Aorta (tissue), 5 donors: ENCODE measurements at regions not wholly inside any gene's neighbourhood (a gene's known extent, or its start where the extent isn't known, plus 50 kb on each side); places are given as distances from the start of the nearest gene placed in this dataset.

Experiments
- ATAC-seq: fragments of 200-7000 bp; cut with Tn5 transposase; one replicate; pipeline ENCODE4 v1.9.1; 2022; ENCODE audit warnings: moderate library complexity; ENCODE audit not compliant: low FRiP score
- DNase-seq, 2 donors: peaks; one replicate each; pipeline ENCODE4 v3.0.0-alpha.2; 2020
- H3K27ac ChIP-seq, 2 donors: one replicate each; pipeline ENCODE4 v1.5.1; 2013; ENCODE audit warnings: low read length in 2 of 2, mild to moderate bottlenecking in 2 of 2, moderate library complexity in 2 of 2, control low read depth in 1 of 2, inconsistent platforms in 1 of 2, low read depth in 1 of 2
- H3K27me3 ChIP-seq, 2 donors: one replicate each; pipeline ENCODE4 v1.6.1; 2013; ENCODE audit warnings: control low read depth in 1 of 2, low read length in 1 of 2, mild to moderate bottlenecking in 1 of 2, moderate library complexity in 1 of 2; ENCODE audit not compliant: insufficient read depth in 2 of 2, control insufficient read depth in 1 of 2
- H3K36me3 ChIP-seq, 2 donors: one replicate each; pipeline ENCODE4 v1.6.1; 2013; ENCODE audit warnings: control low read depth in 1 of 2, low read length in 1 of 2, mild to moderate bottlenecking in 1 of 2; ENCODE audit not compliant: insufficient read depth in 2 of 2, control insufficient read depth in 1 of 2
- H3K4me1 ChIP-seq, 2 donors: one replicate each; pipeline ENCODE4 v1.6.1; 2013; ENCODE audit warnings: low read length in 2 of 2, control low read depth in 1 of 2, mild to moderate bottlenecking in 1 of 2, moderate library complexity in 1 of 2; ENCODE audit not compliant: insufficient read depth in 2 of 2, control insufficient read depth in 1 of 2
- H3K4me3 ChIP-seq, 2 donors: one replicate each; pipeline ENCODE4 v1.5.1; 2013; ENCODE audit warnings: low read length in 2 of 2, control low read depth in 1 of 2, mild to moderate bottlenecking in 1 of 2
- H3K9me3 ChIP-seq: one replicate; pipeline ENCODE4 v1.6.1; 2013; ENCODE audit warnings: mild to moderate bottlenecking, low read length; ENCODE audit not compliant: control insufficient read depth
- WGBS, 2 donors: extraction: QIAGEN DNeasy Blood & Tissue Kit; methylation state at CpG; one replicate each; pipeline ENCODE4 v1.1.7; 2013; 5-methylcytosine and 5-hydroxymethylcytosine counted together
- intact Hi-C, 2 donors: fragments of 100-400 bp; cut with DNase I; formaldehyde crosslinking; loops; one replicate each; pipeline versions ENCODE4 v1.14.2 to v1.15.0; 2022
- donor health status: healthy with polysubstance abuse.
- donor health status: Bipolar disorder and iron deficiency.
- donor health status: DM: no; HTN: no; CAD: no.
- donor health status: DM: no; HTN: no; CAD: no.
- donor health status: DM: yes; HTN: yes; CAD: no.

GRCh38 chr1:98497497-98497896 lies 164.0 kb upstream of the SNX7 start:
- no peaks in the 10 kb centered on the region for H3K27me3 ChIP-seq
- H3K9me3 ChIP-seq = no peaks in the 10 kb centered on the region
- ATAC-seq = no peak
- no peaks in the 10 kb centered on the region for H3K4me1 ChIP-seq
- no peak for DNase-seq
- 74 to 85% methylated on average over 2 of the region's 2 CpGs for WGBS, 2 donors
- H3K4me3 ChIP-seq = no peak overlapping the region
- no peak overlapping the region for H3K27ac ChIP-seq
- intact Hi-C loops = no loop called here
- no peaks in the 10 kb centered on the region for H3K36me3 ChIP-seq

GRCh38 chr1:98496256-98496995 lies 165.1 kb upstream of the SNX7 start:
- 75 to 78% methylated on average over 2 of the region's 2 CpGs for WGBS, 2 donors
- Histone ChIP-seq H3K27me3 (no peaks in the 10 kb centered on the region), H3K27ac (no peak overlapping the region), H3K36me3 (no peaks in the 10 kb centered on the region), H3K4me3 (no peak overlapping the region), H3K9me3 (no peaks in the 10 kb centered on the region), H3K4me1 (no peaks in the 10 kb centered on the region)
- no peak for ATAC-seq
- DNase-seq = no peak
- intact Hi-C loops = no loop called here

DNA sequence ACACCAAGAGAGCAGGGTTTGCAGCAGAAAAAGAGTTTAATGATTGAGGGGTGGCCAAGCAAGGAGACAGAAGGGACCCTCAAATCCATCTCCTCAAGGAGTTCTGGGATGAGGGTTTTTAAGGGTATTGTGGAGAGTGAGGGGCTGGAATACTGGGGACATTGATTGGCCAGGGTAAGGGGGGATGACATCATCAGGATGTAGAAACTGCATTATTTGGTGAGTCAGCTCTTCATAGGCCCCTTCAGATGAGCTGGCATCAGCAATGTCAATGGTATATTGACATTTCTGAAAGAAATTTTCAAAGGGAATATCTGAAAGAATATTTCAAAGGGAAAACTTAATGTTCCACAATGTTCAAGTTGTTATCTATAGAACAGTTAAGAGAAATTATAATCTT lies 168.1 kb upstream of the SNX7 start:
- H3K9me3 ChIP-seq = no peaks in the 10 kb centered on the region

GRCh38 chr1:98490099-98490498 lies 171.4 kb upstream of the SNX7 start:
- Histone ChIP-seq H3K4me1 (no peaks in the 10 kb centered on the region), H3K36me3 (no peaks in the 10 kb centered on the region), H3K27me3 (no peaks in the 10 kb centered on the region), H3K27ac (no peak overlapping the region), H3K9me3 (no peaks in the 10 kb centered on the region), H3K4me3 (no peak overlapping the region)
- 83 to 96% methylated on average over 1 of the region's 1 CpG for WGBS, 2 donors
- no peak for ATAC-seq
- no peak for DNase-seq
- intact Hi-C loops = no loop called here

More for the DNA sequence above, 168.1 kb upstream of the SNX7 start:
- intact Hi-C loops = no loop called here
- Histone ChIP-seq H3K4me1 (no peaks in the 10 kb centered on the region), H3K27ac (no peak overlapping the region), H3K4me3 (no peak overlapping the region), H3K36me3 (no peaks in the 10 kb centered on the region), H3K27me3 (no peaks in the 10 kb centered on the region)
- DNase-seq (no peak), ATAC-seq (no peak)

DNA sequence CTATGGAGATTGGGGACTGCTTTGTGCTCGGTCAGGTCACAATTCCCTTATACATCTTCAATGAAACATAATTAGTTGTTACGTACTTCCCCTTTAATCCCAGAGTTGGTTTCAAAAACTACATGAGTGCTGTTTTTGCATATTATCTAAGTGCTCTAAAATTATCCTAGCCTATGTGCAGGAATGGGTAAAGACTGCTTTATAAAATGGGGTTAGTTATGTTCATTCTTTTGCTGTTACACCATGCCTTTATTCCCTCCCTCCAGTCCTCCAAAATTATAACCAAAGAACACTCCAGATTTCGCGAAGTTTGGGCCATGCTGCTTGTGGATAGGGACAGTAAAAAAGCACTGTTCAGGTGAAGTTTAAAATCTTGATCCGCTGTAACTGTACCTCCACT lies 173.9 kb upstream of the SNX7 start:
- H3K36me3 ChIP-seq = no peaks in the 10 kb centered on the region
- H3K4me1 ChIP-seq = no peaks in the 10 kb centered on the region
- intact Hi-C loops = no loop called here
- ATAC-seq (no peak), DNase-seq (no peak)
- WGBS, 2 donors = 88 to 90% methylated on average over 5 of the region's 5 CpGs
- no peak overlapping the region for H3K4me3 ChIP-seq
- H3K27me3 ChIP-seq = no peaks in the 10 kb centered on the region
- no peak overlapping the region for H3K27ac ChIP-seq
- H3K9me3 ChIP-seq = no peaks in the 10 kb centered on the region

- Histone ChIP-seq H3K27me3 (no peaks in the 10 kb centered on the region), H3K27ac (no peak overlapping the region), H3K4me3 (no peak overlapping the region), H3K36me3 (no peaks in the 10 kb centered on the region), H3K4me1 (no peaks in the 10 kb centered on the region), H3K9me3 (no peaks in the 10 kb centered on the region)
- intact Hi-C loops = no loop called here
- DNase-seq = no peak
- 79 to 83% methylated on average over 3 of the region's 3 CpGs for WGBS, 2 donors
- no peak for ATAC-seq
These were observed 178.9 kb upstream of the SNX7 start for GRCh38 chr1:98482611-98483010.

GRCh38 chr1:98480271-98480670 lies 181.2 kb upstream of the SNX7 start:
- no peak for ATAC-seq
- Histone ChIP-seq H3K4me3 (no peak overlapping the region), H3K27ac (no peak overlapping the region), H3K9me3 (no peaks in the 10 kb centered on the region), H3K36me3 (no peaks in the 10 kb centered on the region), H3K4me1 (no peaks in the 10 kb centered on the region), H3K27me3 (no peaks in the 10 kb centered on the region)
- no peak for DNase-seq
- 44 to 46% methylated on average over 2 of the region's 2 CpGs for WGBS, 2 donors
- intact Hi-C loops = no loop called here

DNA sequence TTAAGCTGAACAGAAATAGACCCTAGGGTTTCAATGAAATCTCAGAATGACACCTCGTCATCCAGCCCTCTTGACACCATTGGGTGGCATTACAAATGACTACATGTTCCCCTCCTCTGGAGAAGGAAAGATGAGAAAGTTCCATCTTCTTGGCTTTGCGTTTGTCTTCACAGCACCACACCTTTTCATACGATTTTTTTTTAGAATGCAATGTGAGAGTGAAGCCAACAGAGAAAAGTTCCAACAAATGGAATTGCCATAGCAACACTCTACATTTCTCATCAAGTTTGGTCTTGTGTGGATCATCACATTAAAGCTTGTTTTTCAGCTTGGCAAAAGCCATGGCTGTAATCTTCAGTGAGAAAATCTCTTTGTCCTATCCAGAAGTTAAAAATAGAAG lies 183.4 kb upstream of the SNX7 start:
- H3K4me3 ChIP-seq = no peak overlapping the region
- no peaks in the 10 kb centered on the region for H3K27me3 ChIP-seq
- ATAC-seq (no peak), DNase-seq (no peak)
- no peaks in the 10 kb centered on the region for H3K9me3 ChIP-seq
- no peaks in the 10 kb centered on the region for H3K4me1 ChIP-seq
- H3K27ac ChIP-seq = no peak overlapping the region
- 71 to 74% methylated on average over 3 of the region's 3 CpGs for WGBS, 2 donors
- intact Hi-C loops = no loop called here
- no peaks in the 10 kb centered on the region for H3K36me3 ChIP-seq

GRCh38 chr1:98472878-98473277 lies 188.6 kb upstream of the SNX7 start:
- intact Hi-C loops = no loop called here
- WGBS, 2 donors = 54 to 59% methylated on average over 2 of the region's 2 CpGs
- Histone ChIP-seq H3K9me3 (no peaks in the 10 kb centered on the region), H3K27ac (no peak overlapping the region), H3K36me3 (no peaks in the 10 kb centered on the region), H3K27me3 (no peaks in the 10 kb centered on the region), H3K4me1 (no peaks in the 10 kb centered on the region), H3K4me3 (no peak overlapping the region)
- ATAC-seq (no peak), DNase-seq (no peak)
